ENCODE measurements at regions not wholly inside any gene's neighbourhood (a gene's known extent, or its start where the extent isn't known, plus 50 kb on each side); places are given as distances from the start of the nearest gene placed in this dataset.

GRCh38 chr17:79410681-79411080, 200.2 kb downstream of the RBFOX3 start:
- H3K27ac ChIP-seq = no peak overlapping the region
- TF ChIP-seq ZFX (IDR thresholded peaks at IDR 0.05) (no peak), CTCF (conservative IDR thresholded peaks at IDR 0.05) (no peak)

GRCh38 chr17:79408251-79408650, 202.6 kb downstream of the RBFOX3 start:
- TF ChIP-seq CTCF (conservative IDR thresholded peaks at IDR 0.05) = no peak
- H3K27ac ChIP-seq = no peak overlapping the region

- H3K27ac ChIP-seq = no peak overlapping the region
- no peak for TF ChIP-seq CTCF (conservative IDR thresholded peaks at IDR 0.05)
- TF ChIP-seq ZFX (IDR thresholded peaks at IDR 0.05) = no peak
These were observed 203.5 kb downstream of the RBFOX3 start for GRCh38 chr17:79407385-79407784.

GRCh38 chr17:79406316-79406715, 204.5 kb downstream of the RBFOX3 start:
- TF ChIP-seq ZFX (IDR thresholded peaks at IDR 0.05) (no peak), CTCF (conservative IDR thresholded peaks at IDR 0.05) (no peak)
- no peak overlapping the region for H3K27ac ChIP-seq

GRCh38 chr17:79405823-79406222, 205.0 kb downstream of the RBFOX3 start:
- H3K27ac ChIP-seq = no peak overlapping the region
- TF ChIP-seq ZFX (IDR thresholded peaks at IDR 0.05) (no peak), CTCF (conservative IDR thresholded peaks at IDR 0.05) (no peak)

GRCh38 chr17:79404136-79404911, 206.5 kb downstream of the RBFOX3 start:
- TF ChIP-seq ZFX (IDR thresholded peaks at IDR 0.05) (no peak), CTCF (conservative IDR thresholded peaks at IDR 0.05) (no peak)
- no peak overlapping the region for H3K27ac ChIP-seq

- no peak for TF ChIP-seq ZFX (IDR thresholded peaks at IDR 0.05)
- H3K27ac ChIP-seq = no peak overlapping the region
These were observed 208.9 kb downstream of the RBFOX3 start for GRCh38 chr17:79401704-79402674.

Data from C4-2B (cell line).